IgD-negative memory B cell (primary cell): ENCODE measurements at regions not wholly inside any gene's neighbourhood (a gene's known extent, or its start where the extent isn't known, plus 50 kb on each side); places are given as distances from the start of the nearest gene placed in this dataset.

Source experiments
- H3K27ac Mint-ChIP-seq, 3 donors: one replicate each; pipeline ENCODE4 v1.8.0; 2020 to 2022; ENCODE audit warnings: mild to moderate bottlenecking in 3 of 3, mixed read lengths in 3 of 3, moderate library complexity in 1 of 3
- H3K27me3 Mint-ChIP-seq: one replicate; pipeline ENCODE4 v1.8.0; 2021; ENCODE audit warnings: mixed read lengths
- H3K36me3 Mint-ChIP-seq: one replicate; pipeline ENCODE4 v1.8.0; 2020; ENCODE audit warnings: mild to moderate bottlenecking, mixed read lengths
- H3K4me1 Mint-ChIP-seq, 3 donors: one replicate each; pipeline ENCODE4 v1.8.0; 2020 to 2022; ENCODE audit warnings: mixed read lengths in 3 of 3, mild to moderate bottlenecking in 1 of 3
- H3K4me3 Mint-ChIP-seq, 4 donors: one replicate each; pipeline ENCODE4 v1.8.0; 2020 to 2022; ENCODE audit warnings: mild to moderate bottlenecking in 4 of 4, mixed read lengths in 4 of 4, moderate library complexity in 3 of 4
- H3K9me3 Mint-ChIP-seq, 3 donors: one replicate each; pipeline ENCODE4 v1.8.0; 2020 to 2021; ENCODE audit warnings: mixed read lengths in 3 of 3, mild to moderate bottlenecking in 1 of 3

DNA sequence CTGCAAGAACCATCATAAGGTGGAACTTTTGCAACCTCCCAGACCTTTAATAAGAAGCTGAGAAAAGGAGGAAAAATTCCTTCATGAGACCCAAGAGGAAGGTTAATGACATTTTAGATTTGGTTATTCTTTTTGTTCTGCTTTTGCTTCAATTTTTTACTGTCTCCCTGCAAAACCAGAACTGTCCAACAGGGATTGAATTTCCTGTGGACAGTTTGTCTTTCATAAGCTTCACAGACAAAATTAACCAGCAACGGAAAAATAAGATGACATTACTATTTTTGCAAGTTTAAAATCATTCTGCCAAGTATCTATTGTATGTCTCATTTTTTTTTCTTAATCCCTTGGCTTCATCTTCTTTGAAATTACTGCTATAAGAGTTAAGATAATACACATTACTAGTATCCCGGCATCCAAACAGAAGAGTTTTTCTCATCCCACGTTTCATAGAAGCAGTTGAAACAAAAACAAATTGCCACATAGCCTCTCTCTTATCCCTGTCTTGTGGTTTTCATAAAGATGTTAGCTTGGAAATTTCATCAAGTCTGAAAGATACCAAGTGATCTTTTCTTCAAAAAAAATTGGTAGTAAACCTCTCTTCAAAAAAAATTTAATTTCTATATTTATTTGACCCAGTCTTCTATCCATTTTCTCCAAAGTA, 465.3 kb upstream of the PTBP2 start:
- no peak overlapping the region for H3K27ac Mint-ChIP-seq
- no peaks in the 10 kb centered on the region for H3K27me3 Mint-ChIP-seq
- H3K36me3 Mint-ChIP-seq = no peaks in the 10 kb centered on the region
- H3K4me1 Mint-ChIP-seq = no peaks in the 10 kb centered on the region
- H3K9me3 Mint-ChIP-seq = peaks cover 4 to 10% (median 4%) of the 10 kb centered on the region in 3 donors
- no peak overlapping the region for H3K4me3 Mint-ChIP-seq

DNA sequence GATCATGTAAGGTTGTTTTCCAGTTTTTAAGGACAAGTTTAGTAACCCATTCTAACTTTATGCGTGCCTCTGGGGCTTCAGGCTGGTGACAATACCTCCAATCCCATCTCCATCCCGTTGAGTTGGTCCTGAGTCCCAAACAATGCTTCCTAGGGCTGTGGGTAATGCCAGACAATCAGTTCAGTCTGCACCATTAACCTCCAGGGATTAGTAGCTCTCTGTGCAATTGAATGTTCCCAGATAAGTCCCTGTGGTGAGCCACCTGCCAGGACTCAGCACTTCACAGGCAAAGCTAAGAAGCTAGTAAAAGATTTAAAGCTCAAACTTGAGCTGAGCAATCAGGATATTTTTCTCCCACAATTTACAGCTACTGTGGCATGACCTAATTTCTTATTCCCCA, 462.2 kb upstream of the PTBP2 start:
- no peak overlapping the region for H3K27ac Mint-ChIP-seq
- no peak overlapping the region for H3K4me3 Mint-ChIP-seq
- no peaks in the 10 kb centered on the region for H3K27me3 Mint-ChIP-seq
- peaks cover 2 to 14% (median 7%) of the 10 kb centered on the region in 3 donors for H3K9me3 Mint-ChIP-seq
- no peaks in the 10 kb centered on the region for H3K36me3 Mint-ChIP-seq
- H3K4me1 Mint-ChIP-seq = no peaks in the 10 kb centered on the region

DNA sequence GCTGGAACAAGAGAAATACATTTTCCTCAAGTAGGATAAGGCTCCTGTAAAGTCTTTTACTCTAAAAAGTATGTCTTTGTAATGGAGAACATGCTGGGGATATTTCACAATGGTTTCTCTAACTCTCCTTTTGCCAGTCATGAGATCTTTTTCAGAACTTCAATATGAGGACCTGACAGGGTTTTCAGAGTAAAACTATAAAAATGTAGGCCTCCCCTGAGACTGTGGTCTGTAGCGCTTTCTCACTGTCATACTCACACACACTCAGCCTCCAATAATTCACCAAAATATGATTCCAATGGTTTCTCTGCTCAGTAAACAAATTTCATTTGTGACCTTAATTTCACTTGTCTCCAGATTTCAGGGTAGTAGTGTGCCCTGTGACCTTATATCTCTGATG, 440.1 kb upstream of the PTBP2 start:
- no peak overlapping the region for H3K27ac Mint-ChIP-seq
- peaks cover 12 to 15% (median 13%) of the 10 kb centered on the region in 3 donors for H3K9me3 Mint-ChIP-seq
- H3K4me3 Mint-ChIP-seq = no peak overlapping the region
- H3K4me1 Mint-ChIP-seq = no peaks in the 10 kb centered on the region
- no peaks in the 10 kb centered on the region for H3K27me3 Mint-ChIP-seq
- no peaks in the 10 kb centered on the region for H3K36me3 Mint-ChIP-seq

DNA sequence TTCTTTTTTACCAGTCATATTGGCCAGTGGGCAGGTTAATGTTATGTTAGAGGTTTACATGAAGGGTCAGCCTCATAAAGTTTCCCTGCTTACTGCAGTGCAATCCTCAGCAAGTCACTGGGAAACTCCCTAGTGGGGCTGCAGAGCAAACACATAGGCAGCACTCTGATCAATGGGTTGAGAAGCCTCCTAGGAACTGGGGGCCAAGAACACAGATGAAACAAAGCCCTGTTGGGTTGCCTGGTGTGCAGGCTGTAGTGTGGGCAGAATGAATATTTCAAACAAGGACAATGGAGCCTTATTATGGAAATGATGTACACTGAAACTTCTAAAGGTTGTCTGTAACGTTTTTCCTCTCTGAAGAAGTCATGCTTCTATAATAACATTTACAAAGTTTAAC, 431.6 kb upstream of the PTBP2 start:
- no peaks in the 10 kb centered on the region for H3K36me3 Mint-ChIP-seq
- H3K4me1 Mint-ChIP-seq = no peaks in the 10 kb centered on the region
- H3K9me3 Mint-ChIP-seq = peaks cover 2 to 17% (median 13%) of the 10 kb centered on the region in 3 donors
- no peaks in the 10 kb centered on the region for H3K27me3 Mint-ChIP-seq
- no peak overlapping the region for H3K4me3 Mint-ChIP-seq
- H3K27ac Mint-ChIP-seq = no peak overlapping the region

DNA sequence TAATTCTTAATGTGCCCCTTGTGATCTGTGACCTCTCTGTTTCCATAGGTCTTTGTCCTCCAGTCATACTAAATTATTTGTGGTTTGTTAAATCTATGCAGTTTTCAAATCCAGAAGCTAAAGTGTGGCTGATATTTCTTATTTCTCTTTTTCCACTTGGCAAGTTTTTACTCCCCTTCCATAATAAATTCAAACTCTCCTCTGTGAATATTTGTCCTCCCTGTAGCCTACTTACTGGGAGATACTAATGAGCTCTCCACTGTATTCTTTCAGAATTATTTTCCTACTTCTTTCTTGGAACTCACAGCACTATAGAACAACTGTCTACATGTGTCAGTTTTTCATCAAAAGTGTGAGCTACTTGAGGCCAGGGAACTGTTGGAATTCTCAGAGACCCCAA, 430.8 kb upstream of the PTBP2 start:
- Mint-ChIP-seq H3K27me3 (no peaks in the 10 kb centered on the region), H3K4me3 (no peak overlapping the region), H3K4me1 (no peaks in the 10 kb centered on the region), H3K36me3 (no peaks in the 10 kb centered on the region), H3K27ac (no peak overlapping the region), H3K9me3 (peaks cover 2 to 17% (median 13%) of the 10 kb centered on the region in 3 donors)

DNA sequence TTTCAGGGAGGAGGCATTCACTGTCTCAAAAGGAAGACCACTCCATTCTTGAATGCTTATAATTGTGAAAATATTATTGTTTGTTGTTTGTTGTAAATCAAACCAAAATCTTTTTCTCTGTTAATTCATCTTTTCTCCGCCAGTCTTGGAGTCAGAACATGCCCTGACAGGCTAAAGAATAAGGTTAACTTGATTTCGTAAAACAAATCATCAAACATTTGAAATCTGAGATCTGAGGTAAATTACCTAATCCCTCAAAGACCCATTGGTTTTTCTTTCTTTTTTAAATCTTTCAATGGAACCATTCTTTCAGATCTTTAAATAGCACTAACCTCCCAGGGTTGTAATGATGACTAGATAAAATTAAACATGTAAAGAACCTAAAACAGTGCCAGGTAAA, 430.1 kb upstream of the PTBP2 start:
- H3K27me3 Mint-ChIP-seq = no peaks in the 10 kb centered on the region
- H3K4me3 Mint-ChIP-seq = no peak overlapping the region
- peaks cover 2 to 16% (median 11%) of the 10 kb centered on the region in 3 donors for H3K9me3 Mint-ChIP-seq
- no peaks in the 10 kb centered on the region for H3K36me3 Mint-ChIP-seq
- no peaks in the 10 kb centered on the region for H3K4me1 Mint-ChIP-seq
- H3K27ac Mint-ChIP-seq = no peak overlapping the region

DNA sequence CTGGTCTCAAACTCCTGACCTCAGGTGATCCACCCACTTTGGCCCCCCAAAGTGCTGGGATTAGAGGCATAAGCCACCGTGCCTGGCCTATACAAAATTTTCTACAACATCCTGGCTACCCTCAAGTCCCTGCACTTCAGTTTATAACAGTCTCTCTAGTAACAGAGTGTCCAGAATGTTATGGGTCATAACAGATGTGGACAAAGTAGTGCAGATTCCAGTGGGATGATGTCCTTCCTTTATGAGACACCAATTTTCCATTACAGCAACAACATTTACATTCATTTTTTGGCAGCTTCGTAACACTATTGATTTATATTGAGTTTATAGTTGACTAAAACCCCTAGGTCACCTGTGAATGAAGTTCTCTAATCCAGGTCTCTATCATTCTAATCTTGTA, 429.4 kb upstream of the PTBP2 start:
- Mint-ChIP-seq H3K9me3 (peaks cover 2 to 11% (median 9%) of the 10 kb centered on the region in 3 donors), H3K27me3 (no peaks in the 10 kb centered on the region), H3K4me1 (no peaks in the 10 kb centered on the region), H3K27ac (no peak overlapping the region), H3K36me3 (no peaks in the 10 kb centered on the region), H3K4me3 (no peak overlapping the region)

DNA sequence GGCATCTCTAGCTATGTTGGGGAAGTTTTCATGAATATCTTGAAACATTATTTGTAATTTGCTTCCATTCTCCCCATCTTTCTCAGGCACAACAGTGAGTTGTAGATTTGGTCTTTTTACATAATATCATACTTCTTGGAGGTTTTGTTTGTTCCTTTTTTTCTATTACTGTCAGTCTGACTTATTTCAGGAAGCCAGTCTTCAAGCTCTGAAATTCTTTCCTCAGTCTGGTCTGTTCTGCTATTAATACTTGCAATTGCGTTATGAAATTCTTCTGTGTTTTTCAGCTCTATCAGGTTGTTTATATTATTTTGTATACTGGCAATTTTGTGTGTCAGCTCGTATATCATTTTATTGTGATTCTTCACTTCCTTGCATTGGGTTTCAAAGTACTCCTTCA, 424.6 kb upstream of the PTBP2 start:
- Mint-ChIP-seq H3K4me3 (no peak overlapping the region), H3K27ac (no peak overlapping the region), H3K27me3 (no peaks in the 10 kb centered on the region), H3K36me3 (no peaks in the 10 kb centered on the region), H3K9me3 (peaks cover 0 to 3% (median 3%) of the 10 kb centered on the region in 3 donors), H3K4me1 (no peaks in the 10 kb centered on the region)

DNA sequence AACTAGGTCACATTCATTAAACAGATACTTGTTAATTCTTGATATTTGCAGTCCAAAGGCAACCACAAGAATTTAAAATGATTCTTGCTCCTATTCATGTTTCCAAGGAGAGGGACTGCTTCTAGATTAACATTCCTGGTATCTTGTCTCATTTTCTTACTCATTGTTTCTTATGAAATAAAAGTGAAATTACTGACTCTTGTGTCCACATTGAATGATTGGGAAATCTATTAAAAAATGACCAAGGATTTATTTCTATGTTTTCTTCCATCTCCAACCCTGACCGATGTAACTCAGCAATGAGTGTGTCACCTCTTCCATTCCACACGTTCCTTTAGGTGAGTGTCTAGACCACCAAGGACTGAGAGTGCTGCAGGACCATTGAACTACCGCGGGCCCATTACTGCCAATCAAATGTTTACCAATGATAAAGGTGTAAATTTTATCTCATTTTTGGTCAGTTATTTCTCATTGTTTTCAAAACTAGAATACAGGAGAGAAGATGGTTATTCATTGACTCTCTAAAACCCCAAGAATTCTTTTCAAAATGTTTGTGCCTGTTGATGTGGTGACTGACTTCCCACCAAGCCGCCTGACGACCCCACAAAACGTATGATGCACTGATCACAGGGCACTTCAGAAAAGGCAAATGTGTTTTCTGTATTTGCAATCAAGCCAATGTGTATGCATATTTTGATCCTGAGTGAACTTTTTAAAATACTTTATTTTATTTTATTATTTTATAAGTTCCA, 414.6 kb upstream of the PTBP2 start:
- no peak overlapping the region for H3K27ac Mint-ChIP-seq
- H3K36me3 Mint-ChIP-seq = no peaks in the 10 kb centered on the region
- H3K4me3 Mint-ChIP-seq = no peak overlapping the region
- H3K27me3 Mint-ChIP-seq = no peaks in the 10 kb centered on the region
- H3K9me3 Mint-ChIP-seq = peaks cover 0 to 6% (median 3%) of the 10 kb centered on the region in 3 donors
- H3K4me1 Mint-ChIP-seq = no peaks in the 10 kb centered on the region

DNA sequence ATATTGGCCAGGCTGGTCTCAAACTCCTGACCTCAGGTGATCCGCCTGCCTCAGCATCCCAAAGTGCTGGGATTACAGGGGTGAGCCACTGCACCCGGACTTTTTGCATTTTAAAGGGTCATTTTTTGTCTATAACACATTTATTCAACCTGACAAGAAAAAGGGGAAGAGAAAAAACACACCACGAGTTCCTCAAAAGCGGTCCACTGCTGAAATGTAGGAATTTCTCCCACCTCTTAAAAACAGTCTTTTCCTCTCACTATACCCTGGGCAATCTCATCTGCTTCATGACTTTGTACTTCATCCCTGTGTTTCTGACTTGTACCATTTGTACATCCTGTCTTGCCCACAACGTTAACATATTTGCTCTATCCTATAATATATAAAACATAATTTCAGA, 413.3 kb upstream of the PTBP2 start:
- no peaks in the 10 kb centered on the region for H3K4me1 Mint-ChIP-seq
- no peak overlapping the region for H3K27ac Mint-ChIP-seq
- no peaks in the 10 kb centered on the region for H3K9me3 Mint-ChIP-seq
- no peak overlapping the region for H3K4me3 Mint-ChIP-seq
- H3K27me3 Mint-ChIP-seq = no peaks in the 10 kb centered on the region
- H3K36me3 Mint-ChIP-seq = no peaks in the 10 kb centered on the region

DNA sequence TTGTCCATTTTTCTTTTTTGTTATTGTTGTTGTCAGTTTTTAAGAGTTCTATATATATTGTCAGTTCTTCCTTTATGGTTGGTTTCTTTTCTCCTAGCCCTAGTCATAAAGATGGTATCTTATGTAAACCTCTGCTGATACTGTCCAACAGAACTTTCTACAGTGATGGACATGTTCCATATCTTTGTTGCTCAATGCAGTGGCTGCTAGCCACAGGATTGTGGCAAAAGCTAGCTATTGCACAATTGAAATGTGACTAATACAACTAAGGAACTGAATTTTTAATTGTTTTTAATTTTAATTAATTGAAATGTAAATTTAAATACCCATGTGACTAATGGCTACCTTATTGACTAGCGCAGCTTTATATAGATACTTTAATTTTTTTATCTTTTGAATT, 411.8 kb upstream of the PTBP2 start:
- Mint-ChIP-seq H3K27me3 (no peaks in the 10 kb centered on the region), H3K4me1 (no peaks in the 10 kb centered on the region), H3K27ac (no peak overlapping the region), H3K9me3 (no peaks in the 10 kb centered on the region), H3K4me3 (no peak overlapping the region), H3K36me3 (no peaks in the 10 kb centered on the region)

DNA sequence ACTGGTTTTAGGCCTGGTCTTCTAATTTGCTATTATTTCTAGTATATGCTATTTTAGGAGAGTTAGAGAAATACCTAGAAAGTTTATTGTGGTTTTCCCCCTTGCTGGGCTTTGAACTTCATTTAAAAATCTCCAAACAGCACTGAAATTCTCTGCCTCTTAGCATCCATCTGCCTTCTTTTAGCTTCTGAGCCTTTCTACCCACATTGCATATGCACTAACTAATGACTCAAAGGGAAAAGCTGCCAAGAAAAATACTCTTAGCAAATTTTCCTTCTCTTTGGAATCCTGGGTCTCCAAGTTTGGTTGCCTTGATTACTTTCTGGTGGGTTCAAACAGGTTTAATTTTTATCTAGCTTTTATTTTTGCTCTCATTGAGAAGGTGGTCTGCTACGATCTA, 408.4 kb upstream of the PTBP2 start:
- Mint-ChIP-seq H3K36me3 (no peaks in the 10 kb centered on the region), H3K27me3 (no peaks in the 10 kb centered on the region), H3K4me1 (no peaks in the 10 kb centered on the region), H3K4me3 (no peak overlapping the region), H3K27ac (no peak overlapping the region), H3K9me3 (peaks cover 0 to 2% (median 0%) of the 10 kb centered on the region in 3 donors)

DNA sequence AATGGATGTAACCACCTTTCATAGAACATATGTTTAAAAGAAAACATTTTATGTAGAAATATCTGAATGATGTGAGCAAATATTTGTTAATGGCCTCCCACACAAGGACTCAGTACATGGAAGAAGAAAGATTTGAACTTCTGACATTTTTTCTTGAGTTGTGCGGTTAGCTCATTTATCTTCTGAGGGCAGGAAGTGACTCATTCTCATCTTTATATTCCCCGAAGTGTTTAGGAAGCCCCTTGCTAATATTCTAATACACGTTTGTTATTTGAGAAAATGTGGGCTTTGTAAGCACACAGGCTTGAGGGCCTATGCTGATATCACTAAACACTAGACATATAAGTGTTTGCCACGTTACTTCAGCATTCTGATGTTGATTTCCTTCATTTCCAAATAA, 392.5 kb upstream of the PTBP2 start:
- Mint-ChIP-seq H3K36me3 (peaks cover 2% of the 10 kb centered on the region), H3K4me1 (no peaks in the 10 kb centered on the region), H3K9me3 (peaks cover 0 to 6% (median 3%) of the 10 kb centered on the region in 3 donors), H3K4me3 (no peak overlapping the region), H3K27ac (no peak overlapping the region), H3K27me3 (no peaks in the 10 kb centered on the region)

DNA sequence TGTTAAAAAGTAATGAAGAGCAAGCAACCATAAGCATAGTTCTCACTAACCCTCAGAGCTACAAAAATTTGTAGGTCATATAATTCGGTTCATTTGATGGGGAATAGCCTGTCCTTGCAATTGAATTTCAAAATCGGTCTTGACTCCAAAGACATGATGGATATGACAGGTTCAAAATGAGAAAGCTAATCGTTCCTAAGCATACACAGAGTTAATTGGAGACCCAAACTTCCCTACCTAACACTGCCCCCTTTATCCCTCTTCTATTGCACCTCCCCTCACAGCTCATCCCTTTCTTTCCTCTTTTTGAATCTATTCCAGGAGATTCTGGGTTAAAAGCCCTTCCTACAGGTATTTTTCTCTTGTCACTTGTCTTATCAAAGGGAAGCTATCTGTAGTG, 390.0 kb upstream of the PTBP2 start:
- Mint-ChIP-seq H3K27ac (no peak overlapping the region), H3K9me3 (peaks cover 0 to 6% (median 5%) of the 10 kb centered on the region in 3 donors), H3K27me3 (no peaks in the 10 kb centered on the region), H3K4me3 (no peak overlapping the region), H3K36me3 (peaks cover 2% of the 10 kb centered on the region), H3K4me1 (no peaks in the 10 kb centered on the region)

DNA sequence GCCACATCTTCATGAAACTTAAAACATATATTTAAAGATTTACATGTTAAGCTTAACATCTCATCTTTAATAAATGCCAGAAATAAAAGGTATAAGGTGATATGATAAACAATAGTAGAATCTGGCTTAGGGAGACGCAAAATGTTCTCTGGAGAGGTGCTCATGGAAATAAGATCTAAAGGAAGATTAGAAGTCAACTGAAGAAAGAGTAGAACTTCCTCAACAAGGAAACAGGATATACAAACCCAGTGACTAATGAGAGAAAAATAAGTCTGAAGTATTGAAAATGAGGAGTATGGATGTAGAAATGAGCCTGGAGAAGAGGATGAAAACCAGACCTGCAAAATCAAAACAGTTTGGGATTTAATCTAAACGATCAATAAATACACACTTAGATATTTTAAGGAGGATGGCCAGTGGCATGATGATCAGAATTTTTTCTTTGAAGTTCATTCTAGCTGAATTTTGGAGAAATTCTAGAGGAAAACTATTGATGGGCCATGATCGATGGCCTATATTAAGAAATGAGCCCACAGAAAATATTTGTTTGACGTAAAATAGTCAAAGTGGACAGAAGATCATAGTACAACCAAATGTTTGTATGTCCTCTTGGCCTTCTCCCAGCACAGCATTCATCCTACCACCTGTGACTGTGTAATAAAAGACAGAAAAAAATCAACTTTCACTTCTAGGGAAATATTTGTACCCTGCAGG, 387.9 kb upstream of the PTBP2 start:
- H3K27ac Mint-ChIP-seq = peak overlapping the region in 1 of 3 donors; percentile 65
- H3K4me3 Mint-ChIP-seq = no peak overlapping the region
- H3K4me1 Mint-ChIP-seq = no peaks in the 10 kb centered on the region
- peaks cover 2% of the 10 kb centered on the region for H3K36me3 Mint-ChIP-seq
- H3K27me3 Mint-ChIP-seq = no peaks in the 10 kb centered on the region
- H3K9me3 Mint-ChIP-seq = peaks cover 0 to 10% (median 6%) of the 10 kb centered on the region in 3 donors
